ENCODE measurements at regions not wholly inside any gene's neighbourhood (a gene's known extent, or its start where the extent isn't known, plus 50 kb on each side); places are given as distances from the start of the nearest gene placed in this dataset.

DNA sequence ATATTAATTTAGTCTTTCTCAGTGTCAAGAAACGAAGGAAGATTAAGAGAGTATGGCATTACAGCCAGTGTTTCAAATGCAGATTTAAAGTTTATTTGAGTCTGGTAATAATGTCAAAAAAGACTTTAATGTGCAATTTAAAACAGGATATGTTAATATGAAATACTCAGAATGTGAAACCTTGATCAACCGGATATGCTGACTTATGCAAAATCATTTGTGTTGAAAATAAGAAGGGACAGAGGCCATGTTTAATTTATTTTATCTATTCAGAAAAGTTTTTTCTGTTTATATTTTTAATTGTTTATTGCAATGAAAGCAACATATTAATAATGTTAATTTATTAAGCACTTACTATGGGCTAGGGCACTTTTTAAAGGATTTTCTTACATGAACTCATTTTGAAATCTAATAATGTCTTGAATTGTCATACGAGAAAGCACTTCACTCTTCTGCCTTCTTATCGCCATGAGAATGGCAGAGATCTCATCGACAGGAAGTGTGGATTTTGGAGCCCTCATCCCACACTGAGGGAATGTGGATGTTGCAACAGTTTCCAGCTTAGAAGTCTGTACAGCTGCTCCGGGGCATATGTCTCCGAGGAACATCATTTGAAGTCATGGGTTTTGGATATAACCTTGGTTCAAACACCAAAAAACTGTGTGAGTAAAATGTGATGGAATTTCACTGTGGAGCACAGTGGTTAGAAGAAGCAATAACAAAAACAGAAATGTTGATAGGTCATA, 1410.4 kb downstream of the EPHA7 start:
- no peaks in the 10 kb centered on the region for H3K9me3 Mint-ChIP-seq (ENCODE audit: unreplicated experiment)
- TF ChIP-seq, protein P1, sequence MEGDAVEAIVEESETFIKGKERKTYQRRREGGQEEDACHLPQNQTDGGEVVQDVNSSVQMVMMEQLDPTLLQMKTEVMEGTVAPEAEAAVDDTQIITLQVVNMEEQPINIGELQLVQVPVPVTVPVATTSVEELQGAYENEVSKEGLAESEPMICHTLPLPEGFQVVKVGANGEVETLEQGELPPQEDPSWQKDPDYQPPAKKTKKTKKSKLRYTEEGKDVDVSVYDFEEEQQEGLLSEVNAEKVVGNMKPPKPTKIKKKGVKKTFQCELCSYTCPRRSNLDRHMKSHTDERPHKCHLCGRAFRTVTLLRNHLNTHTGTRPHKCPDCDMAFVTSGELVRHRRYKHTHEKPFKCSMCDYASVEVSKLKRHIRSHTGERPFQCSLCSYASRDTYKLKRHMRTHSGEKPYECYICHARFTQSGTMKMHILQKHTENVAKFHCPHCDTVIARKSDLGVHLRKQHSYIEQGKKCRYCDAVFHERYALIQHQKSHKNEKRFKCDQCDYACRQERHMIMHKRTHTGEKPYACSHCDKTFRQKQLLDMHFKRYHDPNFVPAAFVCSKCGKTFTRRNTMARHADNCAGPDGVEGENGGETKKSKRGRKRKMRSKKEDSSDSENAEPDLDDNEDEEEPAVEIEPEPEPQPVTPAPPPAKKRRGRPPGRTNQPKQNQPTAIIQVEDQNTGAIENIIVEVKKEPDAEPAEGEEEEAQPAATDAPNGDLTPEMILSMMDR (IDR thresholded peaks at IDR 0.05; ENCODE audit: partially characterized antibody, unreplicated experiment), result no peak
- no peaks in the 10 kb centered on the region for H3K27me3 Mint-ChIP-seq (ENCODE audit: unreplicated experiment)
- no peak overlapping the region for H3K4me3 Mint-ChIP-seq (ENCODE audit: unreplicated experiment)
- DNase-seq, result no peak
- H3K4me1 Mint-ChIP-seq (ENCODE audit: low read depth, unreplicated experiment), result no peaks in the 10 kb centered on the region
- H3K27ac Mint-ChIP-seq (ENCODE audit: unreplicated experiment), result no peak overlapping the region
- H3K36me3 Mint-ChIP-seq (ENCODE audit: unreplicated experiment), result no peaks in the 10 kb centered on the region

DNA sequence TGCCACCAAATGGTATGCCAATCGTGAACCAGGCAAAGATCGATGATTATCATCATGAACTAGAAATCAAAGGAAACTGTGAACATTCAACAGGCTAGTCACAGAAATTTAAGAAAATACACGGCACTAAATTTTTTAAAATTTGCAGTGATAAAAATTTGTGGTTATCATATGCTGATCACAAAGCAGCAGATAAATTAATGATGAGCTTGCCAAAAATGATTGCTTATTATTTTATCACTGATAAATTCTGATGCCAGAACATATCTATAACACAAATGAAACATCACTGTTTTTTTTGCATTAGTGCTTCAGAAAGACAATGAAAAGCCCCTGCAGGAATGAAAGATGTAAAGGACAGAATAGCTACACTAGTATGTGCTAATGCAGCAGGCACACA, 1413.2 kb upstream of the MAP3K7 start:
- Mint-ChIP-seq H3K27me3 (ENCODE audit: unreplicated experiment) (peaks cover 2% of the 10 kb centered on the region), H3K27ac (ENCODE audit: unreplicated experiment) (no peak overlapping the region), H3K4me3 (ENCODE audit: unreplicated experiment) (no peak overlapping the region), H3K36me3 (ENCODE audit: unreplicated experiment) (peaks cover 12% of the 10 kb centered on the region), H3K4me1 (ENCODE audit: low read depth, unreplicated experiment) (no peaks in the 10 kb centered on the region), H3K9me3 (ENCODE audit: unreplicated experiment) (no peaks in the 10 kb centered on the region)
- DNase-seq, result no peak
- TF ChIP-seq, protein P1 (IDR thresholded peaks at IDR 0.05; ENCODE audit: partially characterized antibody, unreplicated experiment), result no peak

DNA sequence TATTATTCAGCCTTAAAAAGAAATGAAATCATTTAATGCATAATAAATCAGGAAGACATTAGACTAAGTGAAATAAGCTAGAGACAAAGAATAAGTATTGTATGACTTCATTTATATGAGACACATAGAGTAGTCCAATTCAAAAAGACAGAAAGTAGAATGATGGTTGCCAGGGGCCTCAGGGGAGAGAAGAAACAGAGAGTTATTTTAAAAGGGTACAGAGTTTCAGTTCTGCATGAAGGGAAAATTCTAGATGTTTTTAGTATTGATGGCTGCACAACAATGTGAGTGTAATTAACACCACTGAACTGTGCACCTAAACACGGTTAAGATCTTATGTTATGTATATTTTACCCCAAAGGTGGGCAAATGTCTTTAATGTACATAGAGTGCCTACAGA, 1407.9 kb upstream of the MAP3K7 start:
- TF ChIP-seq, protein P1 (IDR thresholded peaks at IDR 0.05; ENCODE audit: partially characterized antibody, unreplicated experiment), result no peak
- H3K4me3 Mint-ChIP-seq (ENCODE audit: unreplicated experiment), result no peak overlapping the region
- H3K27ac Mint-ChIP-seq (ENCODE audit: unreplicated experiment), result no peak overlapping the region
- H3K9me3 Mint-ChIP-seq (ENCODE audit: unreplicated experiment), result no peaks in the 10 kb centered on the region
- no peak for DNase-seq
- peaks cover 4% of the 10 kb centered on the region for H3K36me3 Mint-ChIP-seq (ENCODE audit: unreplicated experiment)
- no peaks in the 10 kb centered on the region for H3K27me3 Mint-ChIP-seq (ENCODE audit: unreplicated experiment)
- no peaks in the 10 kb centered on the region for H3K4me1 Mint-ChIP-seq (ENCODE audit: low read depth, unreplicated experiment)

DNA sequence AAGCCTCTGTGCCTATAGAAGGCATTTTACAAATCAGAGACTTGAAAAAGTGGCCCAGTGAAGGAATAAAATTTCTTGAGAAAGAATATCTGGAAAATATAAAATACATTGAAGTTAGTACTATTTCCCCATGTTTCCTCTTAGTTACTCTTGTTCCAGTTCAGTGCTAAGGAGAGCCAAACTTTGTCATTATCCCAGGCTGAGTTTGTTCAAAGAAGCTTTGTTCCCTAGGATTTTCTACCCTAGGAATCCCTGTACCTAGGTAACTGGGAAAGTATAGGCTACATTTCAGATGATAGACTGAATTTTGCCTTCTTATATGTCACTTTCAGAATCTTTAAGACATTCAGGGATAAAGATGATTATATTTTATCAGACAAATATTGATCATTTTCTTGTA, 1395.7 kb upstream of the MAP3K7 start:
- Mint-ChIP-seq H3K4me3 (ENCODE audit: unreplicated experiment) (no peak overlapping the region), H3K4me1 (ENCODE audit: low read depth, unreplicated experiment) (peaks cover 2% of the 10 kb centered on the region), H3K9me3 (ENCODE audit: unreplicated experiment) (no peaks in the 10 kb centered on the region), H3K27me3 (ENCODE audit: unreplicated experiment) (no peaks in the 10 kb centered on the region), H3K27ac (ENCODE audit: unreplicated experiment) (no peak overlapping the region), H3K36me3 (ENCODE audit: unreplicated experiment) (no peaks in the 10 kb centered on the region)
- TF ChIP-seq, protein P1 (IDR thresholded peaks at IDR 0.05; ENCODE audit: partially characterized antibody, unreplicated experiment), result no peak
- DNase-seq, result no peak

DNA sequence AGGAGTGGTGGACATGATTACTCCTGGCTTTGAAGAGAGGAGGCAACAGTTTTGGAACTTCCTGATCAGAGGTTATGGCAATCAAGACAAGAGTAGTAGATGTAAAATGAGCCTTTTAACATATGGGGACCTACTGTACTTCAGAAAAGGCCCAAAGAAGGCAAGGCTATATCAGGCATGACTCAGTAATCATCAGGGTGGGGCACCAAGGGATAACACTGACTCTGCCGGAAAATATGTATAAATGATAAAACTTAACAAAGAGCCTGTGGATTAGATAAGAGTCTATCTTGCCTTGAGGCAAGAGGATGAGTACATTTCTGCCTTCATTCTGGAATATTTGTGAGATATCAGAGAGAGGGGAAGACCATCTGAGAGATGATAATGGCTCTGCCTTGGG, 1389.9 kb upstream of the MAP3K7 start:
- TF ChIP-seq, protein P1 (IDR thresholded peaks at IDR 0.05; ENCODE audit: partially characterized antibody, unreplicated experiment), result no peak
- DNase-seq, result no peak
- H3K27me3 Mint-ChIP-seq (ENCODE audit: unreplicated experiment), result no peaks in the 10 kb centered on the region
- no peak overlapping the region for H3K27ac Mint-ChIP-seq (ENCODE audit: unreplicated experiment)
- H3K36me3 Mint-ChIP-seq (ENCODE audit: unreplicated experiment), result peaks cover 5% of the 10 kb centered on the region
- no peaks in the 10 kb centered on the region for H3K9me3 Mint-ChIP-seq (ENCODE audit: unreplicated experiment)
- no peak overlapping the region for H3K4me3 Mint-ChIP-seq (ENCODE audit: unreplicated experiment)
- peaks cover 2% of the 10 kb centered on the region for H3K4me1 Mint-ChIP-seq (ENCODE audit: low read depth, unreplicated experiment)

Measured in glutamatergic neuron (in vitro differentiated cells).